Gastrocnemius medialis (tissue), 4 donors: ENCODE measurements at regions not wholly inside any gene's neighbourhood (a gene's known extent, or its start where the extent isn't known, plus 50 kb on each side); places are given as distances from the start of the nearest gene placed in this dataset.

Experiments
- CTCF ChIP-seq, 5 experiments: fragments of 450-650 bp in 3 of 5; fragments of 200-600 bp in 2 of 5; sonication (generic) in 2 of 5; IDR thresholded peaks in 4 of 5; conservative IDR thresholded peaks in 1 of 5; 1 replicate in 4 of 5; 2 replicates in 1 of 5; pipeline ENCODE4 v1.5.1; 2016 to 2019; ENCODE audit warnings: antibody characterized with exemption in 5 of 5, mild to moderate bottlenecking in 3 of 5, moderate library complexity in 3 of 5
- POLR2A ChIP-seq, 2 donors: fragments of 450-650 bp; IDR thresholded peaks; one replicate each; pipeline ENCODE4 v1.6.1; 2017; ENCODE audit warnings: antibody characterized with exemption in 2 of 2, mild to moderate bottlenecking in 2 of 2, moderate library complexity in 2 of 2

GRCh38 chr12:61037792-61038191, 1222.4 kb upstream of the USP15 start:
- TF ChIP-seq CTCF (IDR thresholded peaks at IDR 0.05 in 4 of 5, conservative IDR thresholded peaks at IDR 0.05 in 1 of 5): no peak
- TF ChIP-seq POLR2A (IDR thresholded peaks at IDR 0.05): no peak
